ENCODE measurements at regions not wholly inside any gene's neighbourhood (a gene's known extent, or its start where the extent isn't known, plus 50 kb on each side); places are given as distances from the start of the nearest gene placed in this dataset.

GRCh38 chr14:44873536-44873935 lies 88.2 kb downstream of the KLHL28 start:
- TF ChIP-seq, protein P1, sequence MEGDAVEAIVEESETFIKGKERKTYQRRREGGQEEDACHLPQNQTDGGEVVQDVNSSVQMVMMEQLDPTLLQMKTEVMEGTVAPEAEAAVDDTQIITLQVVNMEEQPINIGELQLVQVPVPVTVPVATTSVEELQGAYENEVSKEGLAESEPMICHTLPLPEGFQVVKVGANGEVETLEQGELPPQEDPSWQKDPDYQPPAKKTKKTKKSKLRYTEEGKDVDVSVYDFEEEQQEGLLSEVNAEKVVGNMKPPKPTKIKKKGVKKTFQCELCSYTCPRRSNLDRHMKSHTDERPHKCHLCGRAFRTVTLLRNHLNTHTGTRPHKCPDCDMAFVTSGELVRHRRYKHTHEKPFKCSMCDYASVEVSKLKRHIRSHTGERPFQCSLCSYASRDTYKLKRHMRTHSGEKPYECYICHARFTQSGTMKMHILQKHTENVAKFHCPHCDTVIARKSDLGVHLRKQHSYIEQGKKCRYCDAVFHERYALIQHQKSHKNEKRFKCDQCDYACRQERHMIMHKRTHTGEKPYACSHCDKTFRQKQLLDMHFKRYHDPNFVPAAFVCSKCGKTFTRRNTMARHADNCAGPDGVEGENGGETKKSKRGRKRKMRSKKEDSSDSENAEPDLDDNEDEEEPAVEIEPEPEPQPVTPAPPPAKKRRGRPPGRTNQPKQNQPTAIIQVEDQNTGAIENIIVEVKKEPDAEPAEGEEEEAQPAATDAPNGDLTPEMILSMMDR (IDR thresholded peaks at IDR 0.05; ENCODE audit: insufficient read depth, low read depth, low read length, missing control alignments), result no peak
- H3K4me3 ChIP-seq (ENCODE audit: low read length), result no peak overlapping the region
- no peak for DNase-seq (ENCODE audit: low read depth)

DNA sequence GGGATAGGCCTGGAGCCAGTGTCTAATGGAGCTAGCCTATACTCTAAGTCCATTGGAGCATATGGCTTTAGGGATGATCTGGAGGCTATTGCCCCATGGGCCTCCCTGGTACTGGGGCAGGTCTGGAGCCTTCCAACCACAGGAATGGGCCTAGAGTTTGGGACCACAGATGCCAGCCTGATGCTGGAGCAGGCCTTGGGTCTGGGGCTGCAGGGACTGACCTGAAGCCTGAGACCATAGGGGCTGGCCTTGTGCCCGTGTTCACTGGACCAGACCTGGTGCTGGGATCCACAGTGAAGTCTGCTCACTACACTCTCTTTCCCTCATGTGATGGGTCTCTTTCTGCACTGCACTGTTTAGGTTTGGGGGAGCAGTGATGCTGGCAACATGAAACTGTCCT lies 95.0 kb downstream of the KLHL28 start:
- no peak for DNase-seq (ENCODE audit: low read depth)
- TF ChIP-seq, protein P1 (IDR thresholded peaks at IDR 0.05; ENCODE audit: insufficient read depth, low read depth, low read length, missing control alignments), result no peak
- H3K4me3 ChIP-seq (ENCODE audit: low read length), result no peak overlapping the region

- no peak overlapping the region for H3K4me3 ChIP-seq (ENCODE audit: low read length)
- TF ChIP-seq, protein P1 (IDR thresholded peaks at IDR 0.05; ENCODE audit: insufficient read depth, low read depth, low read length, missing control alignments), result no peak
- no peak for DNase-seq (ENCODE audit: low read depth)
Measured at GRCh38 chr14:44866322-44866721, 95.4 kb downstream of the KLHL28 start.

DNA sequence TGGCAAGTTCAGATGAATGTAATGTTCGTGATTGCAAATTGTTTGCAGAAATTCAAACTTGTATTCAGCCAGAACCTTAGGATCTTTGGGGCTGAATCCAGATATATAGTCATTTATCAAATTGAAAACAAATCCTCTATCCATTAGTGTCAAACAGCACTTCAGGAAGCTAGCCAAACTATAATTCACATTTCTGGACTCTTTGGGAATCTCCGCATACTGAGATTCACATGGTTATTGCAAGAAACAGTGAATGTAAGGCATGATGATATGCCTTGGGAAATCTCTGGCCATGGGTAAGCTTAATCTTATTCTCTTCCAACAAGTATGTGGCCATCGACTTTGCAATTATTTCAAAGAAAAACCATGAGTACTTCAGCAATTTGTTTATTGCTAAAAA lies 98.5 kb downstream of the KLHL28 start:
- H3K4me3 ChIP-seq (ENCODE audit: low read length), result no peak overlapping the region
- TF ChIP-seq, protein P1 (IDR thresholded peaks at IDR 0.05; ENCODE audit: insufficient read depth, low read depth, low read length, missing control alignments), result no peak
- no peak for DNase-seq (ENCODE audit: low read depth)

GRCh38 chr14:44854114-44854513 lies 107.6 kb downstream of the KLHL28 start:
- DNase-seq (ENCODE audit: low read depth), result no peak
- H3K4me3 ChIP-seq (ENCODE audit: low read length), result no peak overlapping the region
- TF ChIP-seq, protein P1 (IDR thresholded peaks at IDR 0.05; ENCODE audit: insufficient read depth, low read depth, low read length, missing control alignments), result no peak

GRCh38 chr14:44847526-44848309 lies 114.0 kb downstream of the KLHL28 start:
- peak; percentile 43 for DNase-seq (ENCODE audit: low read depth)
- H3K4me3 ChIP-seq (ENCODE audit: low read length), result no peak overlapping the region
- TF ChIP-seq, protein P1 (IDR thresholded peaks at IDR 0.05; ENCODE audit: insufficient read depth, low read depth, low read length, missing control alignments), result no peak

Measured in epithelial cell of esophagus (primary cell).